Lower leg skin (tissue), 4 donors: ENCODE measurements at regions not wholly inside any gene's neighbourhood (a gene's known extent, or its start where the extent isn't known, plus 50 kb on each side); places are given as distances from the start of the nearest gene placed in this dataset.

Experiments
- DNase-seq, 2 donors: peaks; one replicate each; pipeline ENCODE4 v3.0.0-alpha.2; 2019; ENCODE audit warnings: low spot score in 2 of 2
- H3K4me3 ChIP-seq: fragments of 200-600 bp; sonication (generic); 2 replicates; pipeline ENCODE4 v1.5.1; 2017; ENCODE audit warnings: mild to moderate bottlenecking, low read depth; ENCODE audit not compliant: poor library complexity, severe bottlenecking
- POLR2A ChIP-seq, 2 donors: fragments of 450-650 bp; IDR thresholded peaks; one replicate each; pipeline ENCODE4 v1.6.1; 2016 to 2017; ENCODE audit warnings: antibody characterized with exemption in 2 of 2, mild to moderate bottlenecking in 1 of 2, moderate library complexity in 1 of 2
- WGBS, 2 donors: methylation state at CpG; one replicate each; pipeline ENCODE4 v1.1.5; 2018; 5-methylcytosine and 5-hydroxymethylcytosine counted together
- intact Hi-C: fragments of 100-400 bp; cut with DNase I; formaldehyde crosslinking; loops from one replicate; pipeline ENCODE4 v1.15.0; 2023; ENCODE audit warnings: low total_unique reads
- TF ChIP-seq, protein P1 (sequence below), 3 donors: fragments of 450-650 bp; IDR thresholded peaks; one replicate each; pipeline ENCODE4 v1.5.1; 2016; ENCODE audit warnings: antibody characterized with exemption in 3 of 3, mild to moderate bottlenecking in 3 of 3, moderate library complexity in 2 of 3

DNA sequence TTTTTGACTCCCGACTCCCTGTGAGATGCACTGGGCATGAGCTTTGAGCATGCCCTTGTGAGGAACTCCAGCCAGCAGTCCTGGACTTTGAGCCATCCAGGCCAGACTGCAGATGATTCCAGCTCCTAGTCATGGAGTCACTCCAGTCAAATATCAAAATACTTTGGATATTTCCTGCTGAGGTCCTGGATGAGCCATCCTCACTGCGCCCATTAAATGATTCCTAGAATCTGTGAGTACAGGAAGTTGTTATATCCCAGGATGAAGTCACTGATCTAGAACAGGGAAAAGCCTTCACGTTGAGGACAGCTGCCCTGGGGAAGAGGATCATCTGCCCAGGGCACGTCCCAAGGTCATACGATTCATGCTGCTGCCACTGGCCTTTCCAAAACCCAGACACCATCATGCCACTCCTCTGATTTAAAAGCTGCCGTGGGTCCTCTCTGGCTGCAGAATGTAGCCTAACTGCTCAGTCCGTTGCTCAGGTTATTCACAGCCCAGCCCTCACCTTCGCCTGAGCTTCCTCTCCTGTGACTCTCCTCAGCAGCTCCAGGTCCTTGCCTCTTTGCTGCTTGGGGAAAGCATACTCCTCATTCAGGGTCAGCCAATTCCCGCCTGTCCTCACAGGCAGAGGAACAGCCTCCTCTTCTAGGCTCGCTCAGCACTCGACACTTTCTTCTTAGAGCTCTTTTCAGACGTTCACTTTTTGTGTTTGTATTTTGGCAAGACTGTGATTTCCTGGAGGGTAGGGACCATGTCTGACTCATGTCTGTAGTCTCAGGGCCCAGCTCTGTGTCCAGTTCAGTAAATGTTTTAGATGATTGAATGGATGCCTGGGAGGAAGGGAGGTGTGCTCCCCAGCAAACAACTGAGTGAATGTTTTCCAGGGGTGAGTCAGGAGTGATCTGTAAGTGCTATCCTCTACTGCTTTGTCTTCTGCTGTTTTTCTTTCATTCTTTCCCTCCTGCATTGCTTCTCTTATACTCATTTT is 157.8 kb downstream of the SNX10 start:
- DNase-seq = peak in 1 of 2 donors; percentile 22
- intact Hi-C loops = no loop called here
- 46 to 53% methylated on average over 12 of the region's 12 CpGs for WGBS, 2 donors
- TF ChIP-seq POLR2A (IDR thresholded peaks at IDR 0.05) = no peak
- TF ChIP-seq, protein P1, sequence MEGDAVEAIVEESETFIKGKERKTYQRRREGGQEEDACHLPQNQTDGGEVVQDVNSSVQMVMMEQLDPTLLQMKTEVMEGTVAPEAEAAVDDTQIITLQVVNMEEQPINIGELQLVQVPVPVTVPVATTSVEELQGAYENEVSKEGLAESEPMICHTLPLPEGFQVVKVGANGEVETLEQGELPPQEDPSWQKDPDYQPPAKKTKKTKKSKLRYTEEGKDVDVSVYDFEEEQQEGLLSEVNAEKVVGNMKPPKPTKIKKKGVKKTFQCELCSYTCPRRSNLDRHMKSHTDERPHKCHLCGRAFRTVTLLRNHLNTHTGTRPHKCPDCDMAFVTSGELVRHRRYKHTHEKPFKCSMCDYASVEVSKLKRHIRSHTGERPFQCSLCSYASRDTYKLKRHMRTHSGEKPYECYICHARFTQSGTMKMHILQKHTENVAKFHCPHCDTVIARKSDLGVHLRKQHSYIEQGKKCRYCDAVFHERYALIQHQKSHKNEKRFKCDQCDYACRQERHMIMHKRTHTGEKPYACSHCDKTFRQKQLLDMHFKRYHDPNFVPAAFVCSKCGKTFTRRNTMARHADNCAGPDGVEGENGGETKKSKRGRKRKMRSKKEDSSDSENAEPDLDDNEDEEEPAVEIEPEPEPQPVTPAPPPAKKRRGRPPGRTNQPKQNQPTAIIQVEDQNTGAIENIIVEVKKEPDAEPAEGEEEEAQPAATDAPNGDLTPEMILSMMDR (IDR thresholded peaks at IDR 0.05) = no peak
- H3K4me3 ChIP-seq = no peak overlapping the region

DNA sequence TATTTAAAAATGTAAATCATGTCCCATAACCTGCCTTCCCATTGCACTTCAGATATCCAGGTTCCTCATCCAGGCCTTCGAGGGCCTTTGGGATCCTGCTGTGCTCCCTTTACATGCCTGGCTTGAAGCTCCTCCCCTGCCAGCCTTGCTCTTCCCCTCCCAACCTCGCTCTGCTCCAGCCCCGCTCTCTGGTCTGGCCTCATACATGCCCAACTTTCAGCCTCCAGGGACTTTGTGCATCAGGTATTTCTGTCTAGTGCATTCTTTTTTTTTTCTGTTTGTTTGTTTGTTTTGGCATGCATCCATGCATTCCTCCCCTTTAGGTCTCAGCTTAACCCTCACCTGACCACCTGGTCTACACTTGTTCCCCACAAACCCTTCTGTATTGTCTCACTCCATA is 160.3 kb downstream of the SNX10 start:
- WGBS, 2 donors = 74 to 79% methylated on average over 3 of the region's 3 CpGs
- H3K4me3 ChIP-seq = no peak overlapping the region
- TF ChIP-seq POLR2A (IDR thresholded peaks at IDR 0.05) = no peak
- TF ChIP-seq, protein P1 (IDR thresholded peaks at IDR 0.05) = no peak
- intact Hi-C loops = no loop called here
- no peak for DNase-seq

DNA sequence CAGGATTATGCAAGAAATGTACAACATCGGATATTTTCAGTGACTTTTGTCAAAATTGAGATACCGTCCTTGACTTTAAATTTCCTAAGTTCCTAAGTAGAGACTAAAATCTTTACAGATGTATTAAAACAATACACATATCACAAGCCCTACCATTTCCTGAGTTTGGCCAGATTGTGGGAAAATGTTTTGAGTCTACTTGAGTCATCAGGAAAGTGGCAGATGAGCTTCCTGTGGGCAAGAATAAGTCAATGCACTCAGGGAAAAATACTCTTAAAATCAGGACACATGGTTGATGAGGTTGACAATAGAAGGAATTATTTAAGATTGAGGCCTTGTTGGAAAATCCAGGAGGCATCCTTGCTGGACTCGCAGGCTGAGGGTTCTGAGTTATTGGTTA is 162.5 kb downstream of the SNX10 start:
- intact Hi-C loops = no loop called here
- DNase-seq = no peak
- WGBS, 2 donors = 78 to 86% methylated on average over 3 of the region's 3 CpGs
- TF ChIP-seq, protein P1 (IDR thresholded peaks at IDR 0.05) = no peak
- no peak for TF ChIP-seq POLR2A (IDR thresholded peaks at IDR 0.05)
- H3K4me3 ChIP-seq = no peak overlapping the region

DNA sequence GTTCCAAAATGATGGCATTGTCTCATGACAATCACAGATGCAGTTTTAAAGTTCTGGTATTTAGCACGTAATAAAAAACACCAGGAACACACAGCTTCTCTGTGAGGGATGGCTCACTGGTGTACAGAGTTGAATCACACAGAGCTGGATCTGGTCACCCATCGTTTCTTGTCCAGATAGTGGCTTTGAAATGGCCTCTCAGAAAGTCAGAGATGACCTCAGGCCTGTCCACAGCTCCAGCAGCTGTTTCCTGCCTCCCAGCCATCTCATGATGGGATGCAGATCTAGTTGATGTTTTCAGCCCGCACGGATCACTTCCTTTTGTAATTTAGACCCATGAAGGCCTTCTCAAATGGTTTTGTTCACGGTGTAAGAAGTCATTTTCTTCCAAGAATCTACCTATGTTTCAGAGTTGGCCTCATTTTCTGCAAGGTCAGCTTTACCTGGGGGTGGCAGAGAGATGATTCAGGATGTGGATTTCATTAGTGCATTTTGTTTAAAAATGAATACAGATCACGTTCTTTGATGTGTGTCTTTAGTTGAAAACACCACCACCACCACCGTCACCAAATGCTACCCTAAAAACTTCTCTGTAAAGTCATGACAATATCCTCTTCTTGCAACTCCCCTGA is 166.2 kb downstream of the SNX10 start:
- 58 to 71% methylated on average over 7 of the region's 7 CpGs for whole genome bisulfite sequencing, 2 donors
- TF ChIP-seq, protein P1 (IDR thresholded peaks at IDR 0.05) = no peak
- TF ChIP-seq POLR2A (IDR thresholded peaks at IDR 0.05) = no peak
- intact Hi-C loops = no loop called here
- H3K4me3 ChIP-seq = no peak overlapping the region
- peak in 1 of 2 donors; percentile 29 for DNase-seq

DNA sequence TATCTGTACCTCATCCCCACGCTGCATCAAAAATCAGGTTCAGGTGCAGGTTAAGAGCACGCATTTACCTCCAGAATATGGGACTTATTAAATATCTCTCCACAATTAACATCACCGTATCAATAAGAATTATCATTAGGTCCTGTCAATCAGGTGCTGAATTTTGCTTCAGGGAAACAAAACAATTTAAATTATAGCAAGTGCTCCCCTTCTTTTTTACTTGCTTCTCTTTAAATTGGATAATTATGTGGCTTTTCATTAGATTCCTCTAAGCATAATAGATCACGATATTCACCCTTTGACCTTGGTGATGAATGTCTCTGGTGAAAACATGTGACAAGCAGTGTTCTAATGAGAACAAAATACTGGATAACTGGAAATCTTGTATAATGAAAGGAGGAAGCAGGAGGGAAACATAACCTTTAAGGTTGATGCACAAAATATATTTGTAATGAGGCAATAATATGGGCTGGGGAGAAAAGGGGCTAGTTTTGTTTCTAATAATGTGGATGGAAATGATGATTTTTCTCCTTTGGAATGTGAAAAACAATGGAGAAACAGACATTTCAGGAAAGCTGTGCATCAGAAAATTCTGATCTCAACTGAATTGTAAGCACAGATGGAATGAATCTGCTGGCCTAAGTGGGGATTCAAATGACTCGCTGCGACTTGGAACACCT is 166.9 kb downstream of the SNX10 start:
- no peak for DNase-seq

More for the DNA sequence above, 166.9 kb downstream of the SNX10 start:
- TF ChIP-seq POLR2A (IDR thresholded peaks at IDR 0.05) = no peak
- TF ChIP-seq, protein P1 (IDR thresholded peaks at IDR 0.05) = no peak
- 84 to 87% methylated on average over 6 of the region's 6 CpGs for WGBS, 2 donors
- intact Hi-C loops = no loop called here
- no peak overlapping the region for H3K4me3 ChIP-seq
